ENCODE measurements at regions not wholly inside any gene's neighbourhood (a gene's known extent, or its start where the extent isn't known, plus 50 kb on each side); places are given as distances from the start of the nearest gene placed in this dataset.
"Not testable (repeated sequence)": the region's sequence is repeated elsewhere in the genome, so short reads cannot be mapped to it uniquely, and the experiment has no call there.

GRCh38 chr2:210955591-210955990 lies 399.2 kb downstream of the CPS1 start:
- H3K9me3 ChIP-seq (ENCODE audit: control insufficient read depth, low read length): no peaks in the 10 kb centered on the region
- H3K4me1 ChIP-seq (ENCODE audit: control insufficient read depth, insufficient read depth, low read length, poor library complexity, severe bottlenecking): peaks cover 12% of the 10 kb centered on the region
- WGBS, 2 experiments (ENCODE audit: insufficient coverage in 2 of 2): 79% methylated on average over 2 of the region's 3 CpGs; no CpG with 5 or more reads in 1 of the 2 experiments
- no peak overlapping the region for H3K4me3 ChIP-seq (ENCODE audit: extremely low read depth, insufficient read depth, low read length, poor library complexity, severe bottlenecking)
- peak overlapping the region; percentile 12 for H3K27ac ChIP-seq (ENCODE audit: low read depth, low read length, severe bottlenecking)
- no peaks in the 10 kb centered on the region for H3K36me3 ChIP-seq (ENCODE audit: control insufficient read depth, insufficient read depth, low read length)

GRCh38 chr2:210956101-210956500 lies 399.7 kb downstream of the CPS1 start:
- peaks cover 12% of the 10 kb centered on the region for H3K4me1 ChIP-seq (ENCODE audit: control insufficient read depth, insufficient read depth, low read length, poor library complexity, severe bottlenecking)
- no peaks in the 10 kb centered on the region for H3K36me3 ChIP-seq (ENCODE audit: control insufficient read depth, insufficient read depth, low read length)
- no peaks in the 10 kb centered on the region for H3K9me3 ChIP-seq (ENCODE audit: control insufficient read depth, low read length)
- H3K27ac ChIP-seq (ENCODE audit: low read depth, low read length, severe bottlenecking): no peak overlapping the region
- H3K4me3 ChIP-seq (ENCODE audit: extremely low read depth, insufficient read depth, low read length, poor library complexity, severe bottlenecking): no peak overlapping the region

GRCh38 chr2:210961249-210961648 lies 404.9 kb downstream of the CPS1 start:
- 100% methylated on average over 1 of the region's 2 CpGs; no CpG with 5 or more reads in 1 of the 2 experiments for WGBS, 2 experiments (ENCODE audit: insufficient coverage in 2 of 2)
- Histone ChIP-seq H3K4me3 (ENCODE audit: extremely low read depth, insufficient read depth, low read length, poor library complexity, severe bottlenecking) (no peak overlapping the region), H3K4me1 (ENCODE audit: control insufficient read depth, insufficient read depth, low read length, poor library complexity, severe bottlenecking) (no peaks in the 10 kb centered on the region), H3K27ac (ENCODE audit: low read depth, low read length, severe bottlenecking) (no peak overlapping the region), H3K9me3 (ENCODE audit: control insufficient read depth, low read length) (no peaks in the 10 kb centered on the region), H3K36me3 (ENCODE audit: control insufficient read depth, insufficient read depth, low read length) (no peaks in the 10 kb centered on the region)

GRCh38 chr2:210963386-210963785 lies 407.0 kb downstream of the CPS1 start:
- no peak overlapping the region for H3K4me3 ChIP-seq (ENCODE audit: extremely low read depth, insufficient read depth, low read length, poor library complexity, severe bottlenecking)
- H3K27ac ChIP-seq (ENCODE audit: low read depth, low read length, severe bottlenecking): no peak overlapping the region
- H3K4me1 ChIP-seq (ENCODE audit: control insufficient read depth, insufficient read depth, low read length, poor library complexity, severe bottlenecking): no peaks in the 10 kb centered on the region
- no peaks in the 10 kb centered on the region for H3K36me3 ChIP-seq (ENCODE audit: control insufficient read depth, insufficient read depth, low read length)
- no CpG with 5 or more reads among the region's 2 CpGs for WGBS, 2 experiments (ENCODE audit: insufficient coverage in 2 of 2)
- no peaks in the 10 kb centered on the region for H3K9me3 ChIP-seq (ENCODE audit: control insufficient read depth, low read length)

GRCh38 chr2:210964141-210964764 lies 407.9 kb downstream of the CPS1 start:
- WGBS, 2 experiments (ENCODE audit: insufficient coverage in 2 of 2): 80% methylated on average over 1 of the region's 2 CpGs; no CpG with 5 or more reads in 1 of the 2 experiments
- Histone ChIP-seq H3K4me3 (ENCODE audit: extremely low read depth, insufficient read depth, low read length, poor library complexity, severe bottlenecking) (no peak overlapping the region), H3K27ac (ENCODE audit: low read depth, low read length, severe bottlenecking) (no peak overlapping the region), H3K36me3 (ENCODE audit: control insufficient read depth, insufficient read depth, low read length) (no peaks in the 10 kb centered on the region), H3K9me3 (ENCODE audit: control insufficient read depth, low read length) (no peaks in the 10 kb centered on the region), H3K4me1 (ENCODE audit: control insufficient read depth, insufficient read depth, low read length, poor library complexity, severe bottlenecking) (no peaks in the 10 kb centered on the region)

GRCh38 chr2:210965472-210965871 lies 409.1 kb downstream of the CPS1 start:
- no peaks in the 10 kb centered on the region for H3K4me1 ChIP-seq (ENCODE audit: control insufficient read depth, insufficient read depth, low read length, poor library complexity, severe bottlenecking)
- WGBS, 2 experiments (ENCODE audit: insufficient coverage in 2 of 2): 83 to 94% methylated on average over 2 of the region's 3 CpGs

GRCh38 chr2:210966330-210966729 lies 409.9 kb downstream of the CPS1 start:
- H3K4me3 ChIP-seq (ENCODE audit: extremely low read depth, insufficient read depth, low read length, poor library complexity, severe bottlenecking): no peak overlapping the region

More at GRCh38 chr2:210965472-210965871, 409.1 kb downstream of the CPS1 start:
- Histone ChIP-seq H3K27ac (ENCODE audit: low read depth, low read length, severe bottlenecking) (no peak overlapping the region), H3K36me3 (ENCODE audit: control insufficient read depth, insufficient read depth, low read length) (no peaks in the 10 kb centered on the region), H3K9me3 (ENCODE audit: control insufficient read depth, low read length) (no peaks in the 10 kb centered on the region), H3K4me3 (ENCODE audit: extremely low read depth, insufficient read depth, low read length, poor library complexity, severe bottlenecking) (no peak overlapping the region)

GRCh38 chr2:210971431-210971830 lies 415.0 kb downstream of the CPS1 start:
- Histone ChIP-seq H3K36me3 (ENCODE audit: control insufficient read depth, insufficient read depth, low read length) (no peaks in the 10 kb centered on the region), H3K27ac (ENCODE audit: low read depth, low read length, severe bottlenecking) (no peak overlapping the region), H3K4me3 (ENCODE audit: extremely low read depth, insufficient read depth, low read length, poor library complexity, severe bottlenecking) (no peak overlapping the region), H3K4me1 (ENCODE audit: control insufficient read depth, insufficient read depth, low read length, poor library complexity, severe bottlenecking) (peaks cover 8% of the 10 kb centered on the region), H3K9me3 (ENCODE audit: control insufficient read depth, low read length) (no peaks in the 10 kb centered on the region)
- WGBS, 2 experiments (ENCODE audit: insufficient coverage in 2 of 2): no CpG with 5 or more reads among the region's 1 CpG

More at GRCh38 chr2:210966330-210966729, 409.9 kb downstream of the CPS1 start:
- no peaks in the 10 kb centered on the region for H3K36me3 ChIP-seq (ENCODE audit: control insufficient read depth, insufficient read depth, low read length)
- WGBS, 2 experiments (ENCODE audit: insufficient coverage in 2 of 2): no CpG with 5 or more reads among the region's 2 CpGs
- no peak overlapping the region for H3K27ac ChIP-seq (ENCODE audit: low read depth, low read length, severe bottlenecking)
- no peaks in the 10 kb centered on the region for H3K9me3 ChIP-seq (ENCODE audit: control insufficient read depth, low read length)
- H3K4me1 ChIP-seq (ENCODE audit: control insufficient read depth, insufficient read depth, low read length, poor library complexity, severe bottlenecking): peaks cover 3% of the 10 kb centered on the region

GRCh38 chr2:210986806-210987205 lies 430.4 kb downstream of the CPS1 start:
- H3K27ac ChIP-seq (ENCODE audit: low read depth, low read length, severe bottlenecking); H3K4me1 ChIP-seq (ENCODE audit: control insufficient read depth, insufficient read depth, low read length, poor library complexity, severe bottlenecking); H3K4me3 ChIP-seq (ENCODE audit: extremely low read depth, insufficient read depth, low read length, poor library complexity, severe bottlenecking); H3K36me3 ChIP-seq (ENCODE audit: control insufficient read depth, insufficient read depth, low read length); H3K9me3 ChIP-seq (ENCODE audit: control insufficient read depth, low read length): not testable (repeated sequence)
- 72 to 75% methylated on average over 3 to 4 of the region's 5 CpGs for WGBS, 2 experiments (ENCODE audit: insufficient coverage in 2 of 2)

- WGBS, 2 experiments (ENCODE audit: insufficient coverage in 2 of 2): 67 to 100% methylated on average over 1 of the region's 3 CpGs
Observed at GRCh38 chr2:210991107-210991506, 434.7 kb downstream of the CPS1 start.

GRCh38 chr2:210994104-210994503 lies 437.7 kb downstream of the CPS1 start:
- Histone ChIP-seq H3K4me3 (ENCODE audit: extremely low read depth, insufficient read depth, low read length, poor library complexity, severe bottlenecking) (no peak overlapping the region), H3K27ac (ENCODE audit: low read depth, low read length, severe bottlenecking) (no peak overlapping the region), H3K36me3 (ENCODE audit: control insufficient read depth, insufficient read depth, low read length) (no peaks in the 10 kb centered on the region), H3K9me3 (ENCODE audit: control insufficient read depth, low read length) (no peaks in the 10 kb centered on the region), H3K4me1 (ENCODE audit: control insufficient read depth, insufficient read depth, low read length, poor library complexity, severe bottlenecking) (peaks cover 6% of the 10 kb centered on the region)

More at GRCh38 chr2:210991107-210991506, 434.7 kb downstream of the CPS1 start:
- Histone ChIP-seq H3K4me1 (ENCODE audit: control insufficient read depth, insufficient read depth, low read length, poor library complexity, severe bottlenecking) (peaks cover 6% of the 10 kb centered on the region), H3K9me3 (ENCODE audit: control insufficient read depth, low read length) (no peaks in the 10 kb centered on the region), H3K36me3 (ENCODE audit: control insufficient read depth, insufficient read depth, low read length) (no peaks in the 10 kb centered on the region), H3K27ac (ENCODE audit: low read depth, low read length, severe bottlenecking) (no peak overlapping the region), H3K4me3 (ENCODE audit: extremely low read depth, insufficient read depth, low read length, poor library complexity, severe bottlenecking) (no peak overlapping the region)
